ENCODE measurements at regions not wholly inside any gene's neighbourhood (a gene's known extent, or its start where the extent isn't known, plus 50 kb on each side); places are given as distances from the start of the nearest gene placed in this dataset.

GRCh38 chr6:113623129-113623528 is 234.0 kb upstream of the MARCKS start:
- H3K4me1 Mint-ChIP-seq, result peaks cover 31% of the 10 kb centered on the region
- no peak for DNase-seq (ENCODE audit: low spot score in 2 of 2)
- no peak for ATAC-seq (ENCODE audit: low read depth)
- H3K27ac Mint-ChIP-seq, result peak overlapping the region; percentile 70
- H3K27me3 Mint-ChIP-seq, result no peaks in the 10 kb centered on the region
- H3K36me3 Mint-ChIP-seq, result peaks cover 7% of the 10 kb centered on the region
- H3K9me3 Mint-ChIP-seq, result no peaks in the 10 kb centered on the region
- H3K4me3 Mint-ChIP-seq, result no peak overlapping the region

- no peak overlapping the region for H3K4me3 Mint-ChIP-seq
- no peak overlapping the region for H3K27ac Mint-ChIP-seq
- ATAC-seq (ENCODE audit: low read depth) (no peak), DNase-seq (ENCODE audit: low spot score in 2 of 2) (no peak)
- no peaks in the 10 kb centered on the region for H3K27me3 Mint-ChIP-seq
- H3K9me3 Mint-ChIP-seq, result no peaks in the 10 kb centered on the region
- H3K36me3 Mint-ChIP-seq, result peaks cover 9% of the 10 kb centered on the region
- H3K4me1 Mint-ChIP-seq, result peaks cover 42% of the 10 kb centered on the region
Observed at GRCh38 chr6:113625850-113626249, 231.3 kb upstream of the MARCKS start.

GRCh38 chr6:113626475-113626874 is 230.7 kb upstream of the MARCKS start:
- no peak for ATAC-seq (ENCODE audit: low read depth)
- Mint-ChIP-seq H3K36me3 (peaks cover 9% of the 10 kb centered on the region), H3K27ac (peak overlapping the region; percentile 81), H3K4me3 (no peak overlapping the region), H3K9me3 (no peaks in the 10 kb centered on the region), H3K4me1 (peaks cover 46% of the 10 kb centered on the region), H3K27me3 (no peaks in the 10 kb centered on the region)
- no peak for DNase-seq (ENCODE audit: low spot score in 2 of 2)

GRCh38 chr6:113627480-113627879 is 229.7 kb upstream of the MARCKS start:
- ATAC-seq (ENCODE audit: low read depth), result no peak
- peak overlapping the region; percentile 81 for H3K27ac Mint-ChIP-seq
- H3K27me3 Mint-ChIP-seq, result no peaks in the 10 kb centered on the region
- H3K4me3 Mint-ChIP-seq, result peak overlapping the region; percentile 29
- no peaks in the 10 kb centered on the region for H3K9me3 Mint-ChIP-seq
- peaks cover 7% of the 10 kb centered on the region for H3K36me3 Mint-ChIP-seq
- peaks cover 50% of the 10 kb centered on the region for H3K4me1 Mint-ChIP-seq
- DNase-seq (ENCODE audit: low spot score in 2 of 2), result no peak

GRCh38 chr6:113629256-113629655 is 227.9 kb upstream of the MARCKS start:
- Mint-ChIP-seq H3K36me3 (peaks cover 2% of the 10 kb centered on the region), H3K9me3 (no peaks in the 10 kb centered on the region), H3K4me1 (peaks cover 54% of the 10 kb centered on the region), H3K27ac (peak overlapping the region; percentile 100), H3K4me3 (no peak overlapping the region), H3K27me3 (no peaks in the 10 kb centered on the region)
- ATAC-seq (ENCODE audit: low read depth), result no peak
- no peak for DNase-seq (ENCODE audit: low spot score in 2 of 2)

GRCh38 chr6:113629975-113630737 is 227.0 kb upstream of the MARCKS start:
- Mint-ChIP-seq H3K4me3 (peak overlapping the region; percentile 90), H3K36me3 (peaks cover 2% of the 10 kb centered on the region), H3K4me1 (peaks cover 63% of the 10 kb centered on the region), H3K27me3 (no peaks in the 10 kb centered on the region), H3K27ac (peak overlapping the region; percentile 100), H3K9me3 (no peaks in the 10 kb centered on the region)
- ATAC-seq (ENCODE audit: low read depth) (peak; percentile 17), DNase-seq (ENCODE audit: low spot score in 2 of 2) (no peak)

DNA sequence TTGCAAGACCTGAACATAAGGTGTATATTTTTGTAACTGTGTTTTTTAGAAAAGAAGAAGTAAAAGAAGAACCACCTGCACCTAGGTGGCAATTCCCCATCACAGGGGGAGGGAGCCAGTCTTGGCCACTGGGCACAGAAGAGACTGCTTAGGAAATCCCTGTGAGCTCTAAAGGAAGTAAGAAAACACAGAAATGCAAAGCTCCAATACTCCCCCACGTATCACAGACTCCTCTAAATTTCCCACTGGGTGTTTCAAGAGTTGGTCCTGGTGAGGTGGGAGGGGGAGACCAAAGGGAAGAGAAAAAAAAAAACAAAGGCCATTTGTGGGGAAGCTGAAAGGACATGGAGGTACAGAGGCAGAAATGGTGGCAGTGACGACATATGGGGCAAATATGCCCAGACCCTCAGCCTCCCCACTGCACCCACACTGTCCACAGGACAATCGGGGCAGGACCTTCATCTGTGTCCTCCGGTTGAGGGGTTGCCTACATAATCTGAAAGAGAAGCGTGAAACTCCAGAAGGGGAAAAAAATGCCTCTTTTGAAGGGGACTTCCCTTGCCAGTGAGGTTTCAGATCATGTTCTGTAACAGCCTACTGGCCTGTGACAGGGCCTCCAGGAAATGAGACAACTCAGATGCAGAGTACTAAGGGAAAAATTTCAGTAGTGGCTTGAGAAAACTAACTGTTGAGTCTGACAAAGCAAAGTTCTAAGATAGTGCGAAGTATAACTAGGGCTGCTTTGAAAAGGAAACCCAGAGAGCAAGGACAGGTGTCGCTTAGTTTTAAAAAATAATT is 226.2 kb upstream of the MARCKS start:
- Mint-ChIP-seq H3K27me3 (no peaks in the 10 kb centered on the region), H3K36me3 (peaks cover 2% of the 10 kb centered on the region), H3K9me3 (no peaks in the 10 kb centered on the region), H3K27ac (peak overlapping the region; percentile 100), H3K4me1 (peaks cover 64% of the 10 kb centered on the region), H3K4me3 (peak overlapping the region; percentile 90)
- DNase-seq (ENCODE audit: low spot score in 2 of 2) (peak; percentile 61 to 78), ATAC-seq (ENCODE audit: low read depth) (peak; percentile 68)

GRCh38 chr6:113631666-113632065 is 225.5 kb upstream of the MARCKS start:
- H3K4me3 Mint-ChIP-seq, result peak overlapping the region; percentile 90
- no peak for DNase-seq (ENCODE audit: low spot score in 2 of 2)
- H3K9me3 Mint-ChIP-seq, result no peaks in the 10 kb centered on the region
- no peaks in the 10 kb centered on the region for H3K27me3 Mint-ChIP-seq
- H3K36me3 Mint-ChIP-seq, result peaks cover 2% of the 10 kb centered on the region
- peak overlapping the region; percentile 100 for H3K27ac Mint-ChIP-seq
- ATAC-seq (ENCODE audit: low read depth), result no peak
- H3K4me1 Mint-ChIP-seq, result peaks cover 64% of the 10 kb centered on the region

DNA sequence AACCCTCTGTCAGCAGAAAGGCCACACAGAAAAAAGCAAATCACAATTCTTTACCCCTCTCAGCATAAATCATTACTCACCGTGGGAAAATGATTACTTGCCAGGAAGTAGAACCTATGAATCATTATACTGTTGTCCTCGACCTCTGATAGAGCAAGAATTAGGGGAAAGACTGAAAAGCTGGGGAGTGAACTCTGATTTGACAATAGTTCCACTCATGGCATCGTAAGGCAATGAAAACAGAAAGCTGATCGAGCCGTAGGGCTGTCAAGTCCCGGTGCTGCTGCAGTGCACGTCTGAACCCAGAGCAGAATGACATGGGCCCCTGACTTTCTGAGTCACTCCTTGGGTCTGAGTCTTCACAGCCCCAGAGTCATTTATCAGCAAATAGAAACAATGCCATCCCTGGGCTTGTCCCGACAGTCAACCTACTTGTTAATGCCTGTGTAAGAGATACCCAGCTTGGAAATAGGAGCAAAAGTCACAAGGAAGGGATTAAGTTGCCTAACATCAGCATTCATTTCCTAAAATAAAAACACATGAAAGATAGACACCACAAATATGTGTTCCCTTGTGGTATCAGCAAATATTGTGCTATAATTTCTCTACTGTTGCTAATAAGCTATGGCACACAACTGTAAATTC is 224.8 kb upstream of the MARCKS start:
- peak overlapping the region; percentile 75 for H3K4me3 Mint-ChIP-seq
- H3K27ac Mint-ChIP-seq, result peak overlapping the region; percentile 100
- ATAC-seq (ENCODE audit: low read depth) (no peak), DNase-seq (ENCODE audit: low spot score in 2 of 2) (no peak)
- no peaks in the 10 kb centered on the region for H3K9me3 Mint-ChIP-seq
- H3K4me1 Mint-ChIP-seq, result peaks cover 61% of the 10 kb centered on the region
- peaks cover 2% of the 10 kb centered on the region for H3K36me3 Mint-ChIP-seq
- no peaks in the 10 kb centered on the region for H3K27me3 Mint-ChIP-seq

DNA sequence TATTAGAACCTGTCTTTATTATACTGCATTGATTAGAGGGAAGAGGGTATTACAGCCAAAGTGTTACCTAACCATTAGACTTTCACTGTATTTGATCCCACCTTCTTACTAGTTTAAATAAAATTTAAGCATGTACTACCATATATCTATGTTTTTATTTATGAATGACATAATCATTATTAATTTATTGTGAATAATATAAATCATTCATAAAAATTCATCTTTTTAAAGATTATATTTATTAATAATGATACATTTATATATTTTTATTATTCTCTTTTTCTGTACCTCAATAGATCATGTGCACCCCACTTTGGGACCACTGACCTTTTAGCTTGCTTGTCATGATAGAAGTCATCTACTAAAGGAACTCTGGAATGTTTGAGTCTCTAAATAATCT is 223.5 kb upstream of the MARCKS start:
- Mint-ChIP-seq H3K36me3 (peaks cover 2% of the 10 kb centered on the region), H3K9me3 (no peaks in the 10 kb centered on the region), H3K4me1 (peaks cover 52% of the 10 kb centered on the region), H3K4me3 (no peak overlapping the region), H3K27ac (peak overlapping the region; percentile 97), H3K27me3 (no peaks in the 10 kb centered on the region)
- ATAC-seq (ENCODE audit: low read depth) (no peak), DNase-seq (ENCODE audit: low spot score in 2 of 2) (no peak)

DNA sequence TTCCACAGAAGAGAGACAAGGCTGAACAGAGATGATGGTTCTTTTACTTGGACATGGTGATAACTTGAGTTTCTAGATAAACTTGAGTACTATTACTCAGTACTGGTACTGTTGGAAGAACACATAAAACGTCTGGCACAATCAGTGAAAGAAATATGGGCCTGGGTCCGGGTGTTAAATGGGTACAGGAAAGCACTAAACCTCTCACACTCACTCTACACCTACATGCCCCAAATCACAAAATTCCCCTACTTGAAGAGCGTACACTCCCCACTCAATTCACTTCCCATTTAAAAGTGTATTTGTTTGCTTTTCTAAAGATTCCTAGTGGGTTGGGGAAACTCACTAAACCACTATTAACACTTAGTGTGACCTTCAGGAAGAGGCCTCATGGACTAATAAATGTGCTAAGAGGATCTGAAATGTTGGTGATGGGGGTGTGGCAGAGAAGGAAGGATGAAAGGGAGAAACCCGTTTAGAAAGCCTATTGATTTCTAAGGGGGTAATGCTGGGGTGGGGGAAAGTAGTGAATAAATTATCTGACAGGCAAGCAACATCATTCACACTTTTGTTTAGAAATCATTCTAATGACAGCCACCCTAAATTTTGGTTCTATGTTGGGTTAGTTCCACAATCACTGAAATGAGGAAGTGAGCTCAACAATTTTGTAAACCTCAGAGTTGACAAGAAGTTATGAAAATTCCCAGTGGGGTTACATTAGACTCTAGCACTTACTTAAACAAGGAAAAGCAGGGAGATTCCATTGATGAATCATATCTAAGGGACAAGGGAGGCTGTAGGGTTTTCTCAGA is 222.6 kb upstream of the MARCKS start:
- DNase-seq (ENCODE audit: low spot score in 2 of 2), result peak in 1 of 2 donors; percentile 55
- ATAC-seq (ENCODE audit: low read depth), result peak; percentile 29
- Mint-ChIP-seq H3K36me3 (peaks cover 2% of the 10 kb centered on the region), H3K4me3 (peak overlapping the region; percentile 57), H3K9me3 (no peaks in the 10 kb centered on the region), H3K27ac (peak overlapping the region; percentile 97), H3K27me3 (no peaks in the 10 kb centered on the region), H3K4me1 (peaks cover 46% of the 10 kb centered on the region)

GRCh38 chr6:113635222-113635986 is 221.7 kb upstream of the MARCKS start:
- H3K4me3 Mint-ChIP-seq, result peak overlapping the region; percentile 57
- H3K4me1 Mint-ChIP-seq, result peaks cover 42% of the 10 kb centered on the region
- H3K27me3 Mint-ChIP-seq, result no peaks in the 10 kb centered on the region
- ATAC-seq (ENCODE audit: low read depth), result no peak
- peak overlapping the region; percentile 97 for H3K27ac Mint-ChIP-seq
- no peak for DNase-seq (ENCODE audit: low spot score in 2 of 2)
- H3K36me3 Mint-ChIP-seq, result no peaks in the 10 kb centered on the region
- H3K9me3 Mint-ChIP-seq, result no peaks in the 10 kb centered on the region

- no peaks in the 10 kb centered on the region for H3K36me3 Mint-ChIP-seq
- H3K27me3 Mint-ChIP-seq, result no peaks in the 10 kb centered on the region
- H3K4me3 Mint-ChIP-seq, result no peak overlapping the region
Observed at GRCh38 chr6:113636357-113636824, 220.8 kb upstream of the MARCKS start.

More at GRCh38 chr6:113636357-113636824, 220.8 kb upstream of the MARCKS start:
- H3K9me3 Mint-ChIP-seq, result no peaks in the 10 kb centered on the region
- H3K27ac Mint-ChIP-seq, result peak overlapping the region; percentile 93
- peaks cover 34% of the 10 kb centered on the region for H3K4me1 Mint-ChIP-seq
- no peak for DNase-seq (ENCODE audit: low spot score in 2 of 2)
- no peak for ATAC-seq (ENCODE audit: low read depth)

All from memory B cell (primary cell).